Spleen (tissue), 11 donors: ENCODE measurements at regions not wholly inside any gene's neighbourhood (a gene's known extent, or its start where the extent isn't known, plus 50 kb on each side); places are given as distances from the start of the nearest gene placed in this dataset.

Experiments used
- DNase-seq: peaks from one replicate; pipeline ENCODE4 v3.0.0-alpha.2; 2020
- H3K27ac ChIP-seq, 8 donors: fragments of 200-600 bp; sonication (generic) in 7 of 8; 1 replicate in 4 of 8; 2 replicates in 4 of 8; pipeline versions ENCODE4 v1.5.0 to v1.8.0; 2016 to 2021; ENCODE audit warnings: inconsistent platforms in 4 of 8, mild to moderate bottlenecking in 4 of 8, moderate library complexity in 1 of 8
- H3K27me3 ChIP-seq, 7 donors: fragments of 200-600 bp; sonication (generic) in 6 of 7; replicated peaks in 1 of 7; 1 replicate in 4 of 7; 2 replicates in 3 of 7; pipeline versions ENCODE4 v1.5.0 to v1.8.0; 2016 to 2021; ENCODE audit warnings: inconsistent platforms in 3 of 7, mild to moderate bottlenecking in 1 of 7
- H3K36me3 ChIP-seq, 6 donors: fragments of 200-600 bp; sonication (generic) in 5 of 6; 1 replicate in 4 of 6; 2 replicates in 2 of 6; pipeline versions ENCODE4 v1.5.0 to v1.8.0; 2016 to 2021; ENCODE audit warnings: inconsistent platforms in 2 of 6
- H3K4me1 ChIP-seq, 6 donors: fragments of 200-600 bp; sonication (generic) in 5 of 6; 1 replicate in 3 of 6; 2 replicates in 3 of 6; pipeline versions ENCODE4 v1.5.0 to v1.8.0; 2016 to 2021; ENCODE audit warnings: inconsistent platforms in 3 of 6
- H3K4me3 ChIP-seq, 8 donors: fragments of 200-600 bp; sonication (generic) in 7 of 8; 1 replicate in 4 of 8; 2 replicates in 4 of 8; pipeline versions ENCODE4 v1.5.0 to v1.8.0; 2016 to 2021; ENCODE audit warnings: inconsistent platforms in 4 of 8, mild to moderate bottlenecking in 4 of 8, moderate library complexity in 2 of 8
- H3K9me3 ChIP-seq, 8 donors: fragments of 200-600 bp; sonication (generic) in 7 of 8; 1 replicate in 4 of 8; 2 replicates in 4 of 8; pipeline versions ENCODE4 v1.5.0 to v1.8.0; 2016 to 2021; ENCODE audit warnings: inconsistent platforms in 4 of 8
- CTCF ChIP-seq, 11 experiments: fragments of 200-600 bp in 7 of 11; fragments of 450-650 bp in 4 of 11; sonication (generic) in 4 of 11; IDR thresholded peaks in 8 of 11; conservative IDR thresholded peaks in 3 of 11; 1 replicate in 7 of 11; 2 replicates in 4 of 11; pipeline versions ENCODE4 v1.4.0 to v1.8.0; 2016 to 2021; ENCODE audit warnings: antibody characterized with exemption in 11 of 11, inconsistent platforms in 4 of 11, mild to moderate bottlenecking in 1 of 11
- POLR2A ChIP-seq, 3 donors: fragments of 450-650 bp; IDR thresholded peaks; one replicate each; pipeline ENCODE4 v1.5.1; 2017; ENCODE audit warnings: antibody characterized with exemption in 3 of 3, mild to moderate bottlenecking in 1 of 3
- POLR2AphosphoS5 ChIP-seq, 3 donors: sonication (generic); formaldehyde crosslinking; IDR thresholded peaks; one replicate each; pipeline ENCODE4 v1.5.1; 2017; ENCODE audit warnings: antibody characterized with exemption in 3 of 3
- WGBS, 5 donors: extraction: QIAGEN DNeasy Blood & Tissue Kit in 3 of 5; methylation state at CpG; one replicate each; pipeline versions ENCODE4 v1.1.5 to v1.1.7; 2013 to 2018; 5-methylcytosine and 5-hydroxymethylcytosine counted together
- intact Hi-C: fragments of 100-400 bp; cut with DNase I; formaldehyde crosslinking; loops from one replicate; pipeline ENCODE4 v1.15.0; 2023; ENCODE audit warnings: low total_unique reads
- donor health status: healthy with polysubstance abuse.
- donor health status: DM: no; HTN: no; CAD: no; lungs with moderate emphysema.
- donor health status: DM: no; HTN: no; CAD: no.
- donor health status: Bipolar disorder and iron deficiency.
- donor health status: healthy.
- donor health status: DM: no; HTN: no; CAD: no.
- donor health status: DM: yes; HTN: yes; CAD: no.

GRCh38 chr10:78808736-78809367, 259.9 kb upstream of the ZMIZ1 start:
- DNase-seq: no peak
- H3K27ac ChIP-seq: no peak overlapping the region
- H3K4me3 ChIP-seq: no peak overlapping the region
- no peak for TF ChIP-seq POLR2A (IDR thresholded peaks at IDR 0.05)
- no peak for TF ChIP-seq CTCF (IDR thresholded peaks at IDR 0.05 in 8 of 11, conservative IDR thresholded peaks at IDR 0.05 in 3 of 11)
- TF ChIP-seq POLR2AphosphoS5 (IDR thresholded peaks at IDR 0.05): no peak
- whole genome bisulfite sequencing, 5 donors: 78 to 94% (median 88%) methylated on average over 1 to 3 of the region's 3 CpGs
- peaks cover 0 to 33% (median 5%) of the 10 kb centered on the region in 6 donors for H3K4me1 ChIP-seq
- intact Hi-C loops: no loop called here
- H3K27me3 ChIP-seq: no peaks in the 10 kb centered on the region
- no peaks in the 10 kb centered on the region for H3K36me3 ChIP-seq
- H3K9me3 ChIP-seq: no peaks in the 10 kb centered on the region

- Histone ChIP-seq H3K9me3 (peaks cover 0 to 6% (median 0%) of the 10 kb centered on the region in 8 donors), H3K27ac (no peak overlapping the region), H3K36me3 (no peaks in the 10 kb centered on the region), H3K4me3 (no peak overlapping the region), H3K4me1 (peaks cover 0 to 18% (median 5%) of the 10 kb centered on the region in 6 donors), H3K27me3 (no peaks in the 10 kb centered on the region)
- 34 to 70% (median 62%) methylated on average over 3 of the region's 3 CpGs for WGBS, 5 donors
- no peak for TF ChIP-seq POLR2AphosphoS5 (IDR thresholded peaks at IDR 0.05)
- TF ChIP-seq CTCF (IDR thresholded peaks at IDR 0.05 in 8 of 11, conservative IDR thresholded peaks at IDR 0.05 in 3 of 11): no peak
- no peak for TF ChIP-seq POLR2A (IDR thresholded peaks at IDR 0.05)
- intact Hi-C loops: no loop called here
- no peak for DNase-seq
Observed at GRCh38 chr10:78811174-78811573, 257.6 kb upstream of the ZMIZ1 start.

- peaks cover 0 to 13% (median 7%) of the 10 kb centered on the region in 6 donors for H3K4me1 ChIP-seq
- peaks cover 0 to 6% (median 0%) of the 10 kb centered on the region in 8 donors for H3K9me3 ChIP-seq
- no peaks in the 10 kb centered on the region for H3K36me3 ChIP-seq
- intact Hi-C loops: no loop called here
- H3K27ac ChIP-seq: no peak overlapping the region
- no peak overlapping the region for H3K4me3 ChIP-seq
- WGBS, 5 donors: 74 to 85% (median 83%) methylated on average over 4 of the region's 4 CpGs
- DNase-seq: no peak
- H3K27me3 ChIP-seq: no peaks in the 10 kb centered on the region
- TF ChIP-seq CTCF (IDR thresholded peaks at IDR 0.05 in 8 of 11, conservative IDR thresholded peaks at IDR 0.05 in 3 of 11) (no peak), POLR2AphosphoS5 (IDR thresholded peaks at IDR 0.05) (no peak), POLR2A (IDR thresholded peaks at IDR 0.05) (no peak)
Observed at GRCh38 chr10:78812571-78813318, 256.0 kb upstream of the ZMIZ1 start.

GRCh38 chr10:78813526-78813925, 255.2 kb upstream of the ZMIZ1 start:
- WGBS, 5 donors: 84 to 100% (median 89%) methylated on average over 1 of the region's 1 CpG

More at GRCh38 chr10:78813526-78813925, 255.2 kb upstream of the ZMIZ1 start:
- H3K27me3 ChIP-seq: no peaks in the 10 kb centered on the region
- DNase-seq: no peak
- H3K27ac ChIP-seq: no peak overlapping the region
- intact Hi-C loops: no loop called here
- no peak overlapping the region for H3K4me3 ChIP-seq
- TF ChIP-seq CTCF (IDR thresholded peaks at IDR 0.05 in 8 of 11, conservative IDR thresholded peaks at IDR 0.05 in 3 of 11): no peak
- no peak for TF ChIP-seq POLR2A (IDR thresholded peaks at IDR 0.05)
- TF ChIP-seq POLR2AphosphoS5 (IDR thresholded peaks at IDR 0.05): no peak
- H3K9me3 ChIP-seq: peaks cover 0 to 6% (median 0%) of the 10 kb centered on the region in 8 donors
- no peaks in the 10 kb centered on the region for H3K36me3 ChIP-seq
- H3K4me1 ChIP-seq: peaks cover 0 to 13% (median 9%) of the 10 kb centered on the region in 6 donors
